Activated T-cell treated with anti-CD3 and anti-CD28 coated beads, Interleukin-2, amount 50 U/mL, for 72 hours (primary cell): ENCODE measurements at regions not wholly inside any gene's neighbourhood (a gene's known extent, or its start where the extent isn't known, plus 50 kb on each side); places are given as distances from the start of the nearest gene placed in this dataset.
"Not testable (repeated sequence)": the region's sequence is repeated elsewhere in the genome, so short reads cannot be mapped to it uniquely, and the experiment has no call there.

Experiments used
- ATAC-seq, 2 donors: fragments of 150-1000 bp; cut with Tn5 transposase; replicated peaks in 1 of 2; 2 replicates each; pipeline ENCODE4 v1.10.0; 2021; ENCODE audit warnings: moderate library complexity in 2 of 2, mild to moderate bottlenecking in 1 of 2
- DNase-seq, 2 donors: peaks; one replicate each; pipeline ENCODE4 v3.0.0; 2021 to 2022; ENCODE audit warnings: mixed read lengths in 1 of 2
- H3K27ac Mint-ChIP-seq: one replicate; pipeline ENCODE4 v1.8.0; 2022; ENCODE audit warnings: mild to moderate bottlenecking, moderate library complexity, mixed read lengths
- H3K27me3 Mint-ChIP-seq: one replicate; pipeline ENCODE4 v1.8.0; 2022; ENCODE audit warnings: low read depth, mixed read lengths
- H3K36me3 Mint-ChIP-seq, 2 donors: one replicate each; pipeline ENCODE4 v1.8.0; 2022; ENCODE audit warnings: mixed read lengths in 2 of 2, mild to moderate bottlenecking in 1 of 2; ENCODE audit not compliant: insufficient read depth in 2 of 2
- H3K4me1 Mint-ChIP-seq: one replicate; pipeline ENCODE4 v1.8.0; 2022; ENCODE audit warnings: low read depth, mixed read lengths
- H3K4me3 Mint-ChIP-seq, 2 donors: one replicate each; pipeline ENCODE4 v1.8.0; 2022; ENCODE audit warnings: mild to moderate bottlenecking in 2 of 2, mixed read lengths in 2 of 2, moderate library complexity in 2 of 2
- H3K9me3 Mint-ChIP-seq, 2 donors: one replicate each; pipeline ENCODE4 v1.8.0; 2022; ENCODE audit warnings: mixed read lengths in 2 of 2

DNA sequence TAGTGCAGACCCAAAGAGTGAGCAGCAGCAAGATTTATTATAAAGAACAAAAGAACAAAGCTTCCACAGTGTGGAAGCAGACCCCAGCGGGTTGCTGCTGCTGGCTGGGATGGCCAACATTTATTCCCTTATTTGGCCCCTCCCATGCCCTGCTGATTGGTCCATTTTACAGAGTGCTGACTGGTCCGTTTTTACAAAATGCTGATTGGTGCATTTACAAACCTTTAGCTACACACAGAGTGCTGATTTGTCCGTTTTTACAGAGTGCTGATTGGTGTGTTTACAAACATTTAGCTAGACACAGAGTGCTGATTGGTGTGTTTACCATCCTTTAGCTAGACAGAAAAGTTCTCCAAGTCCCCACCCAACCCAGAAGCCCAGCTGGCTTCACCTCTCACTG lies 577.0 kb downstream of the DACH1 start:
- not testable (repeated sequence) for H3K36me3 Mint-ChIP-seq, H3K27me3 Mint-ChIP-seq, ATAC-seq, H3K27ac Mint-ChIP-seq, DNase-seq, H3K9me3 Mint-ChIP-seq, H3K4me3 Mint-ChIP-seq
- H3K4me1 Mint-ChIP-seq = peaks cover 15% of the 10 kb centered on the region

DNA sequence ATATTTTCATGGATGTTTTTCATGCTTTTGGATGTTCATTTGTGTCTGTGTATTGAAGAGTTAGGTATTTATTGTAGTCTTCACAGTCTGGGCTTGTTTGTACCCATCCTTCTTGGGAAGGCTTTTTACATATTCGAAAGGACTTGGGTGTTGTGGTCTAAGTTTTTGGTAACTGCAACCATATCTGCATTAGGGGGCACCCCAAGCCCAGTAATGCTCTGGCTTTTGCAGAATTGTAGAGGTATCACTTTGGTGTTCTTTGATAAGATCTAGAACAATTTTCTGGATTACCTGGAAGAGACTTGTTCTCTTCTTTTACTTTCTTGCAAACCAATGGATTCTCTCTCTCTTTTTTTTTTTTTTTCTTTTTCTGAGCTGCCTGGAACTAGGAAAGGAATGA lies 581.3 kb downstream of the DACH1 start:
- H3K9me3 Mint-ChIP-seq = peaks cover 0 to 2% of the 10 kb centered on the region in 2 donors
- H3K27me3 Mint-ChIP-seq = peaks cover 4% of the 10 kb centered on the region
- ATAC-seq = no peak

DNA sequence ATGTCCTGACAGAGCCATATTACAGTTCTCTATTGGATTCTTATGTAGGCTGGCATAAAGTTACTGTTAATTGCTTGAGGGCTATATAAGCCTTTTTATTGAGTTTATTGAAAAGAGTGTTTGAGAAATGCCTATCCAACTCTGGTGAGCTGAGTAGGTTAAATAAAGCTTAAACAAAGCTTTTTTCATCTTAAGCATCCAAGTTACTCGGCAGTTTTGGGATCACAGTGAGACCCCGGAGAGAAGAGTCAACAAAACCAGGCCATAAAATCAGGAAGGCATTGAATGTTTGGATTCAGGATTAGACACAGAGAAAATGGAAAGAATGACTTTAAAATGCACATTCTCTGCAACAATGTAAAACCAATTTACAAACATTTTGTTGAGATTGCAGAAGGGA lies 588.5 kb downstream of the DACH1 start:
- Mint-ChIP-seq H3K4me3 (no peak overlapping the region), H3K36me3 (no peaks in the 10 kb centered on the region), H3K27ac (no peak overlapping the region), H3K9me3 (no peaks in the 10 kb centered on the region), H3K27me3 (no peaks in the 10 kb centered on the region), H3K4me1 (no peaks in the 10 kb centered on the region)
- no peak for DNase-seq
- ATAC-seq = no peak

More for the DNA sequence above, 581.3 kb downstream of the DACH1 start:
- Mint-ChIP-seq H3K4me3 (no peak overlapping the region), H3K27ac (no peak overlapping the region), H3K36me3 (peaks cover 0 to 3% of the 10 kb centered on the region in 2 donors), H3K4me1 (peaks cover 2% of the 10 kb centered on the region)
- peak in 1 of 2 donors; percentile 2 for DNase-seq

DNA sequence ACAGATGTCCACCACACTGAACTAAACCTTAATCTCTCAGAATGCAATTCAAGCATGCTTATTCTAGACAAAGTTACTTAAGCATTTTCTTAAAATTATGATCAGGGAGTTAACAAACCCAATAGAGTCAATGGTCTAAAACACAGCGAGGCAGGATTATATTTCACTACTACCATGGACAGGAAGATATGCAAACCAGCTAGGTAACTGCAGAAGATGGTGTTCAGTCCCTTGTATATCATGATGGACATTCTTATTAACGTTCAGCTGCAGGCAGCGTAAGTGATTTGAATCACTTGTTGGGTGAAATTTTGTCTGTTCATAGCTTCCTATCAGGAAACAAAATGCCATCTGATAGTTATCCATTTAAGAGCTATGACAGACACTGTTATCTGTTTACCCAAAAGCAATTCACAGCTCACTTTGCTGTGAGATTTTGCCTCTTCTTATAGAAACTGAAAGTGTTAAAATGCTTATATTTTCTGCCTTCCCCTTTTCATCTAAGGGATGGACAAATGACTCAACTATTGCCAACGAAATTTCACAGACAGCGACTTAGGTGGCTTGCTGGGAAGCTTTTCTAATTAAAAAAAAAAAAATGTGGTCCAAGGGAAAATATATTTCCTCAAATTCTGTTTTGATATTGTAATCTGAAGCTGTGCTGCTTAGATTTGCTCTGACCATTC lies 591.9 kb downstream of the DACH1 start:
- Mint-ChIP-seq H3K9me3 (no peaks in the 10 kb centered on the region), H3K36me3 (no peaks in the 10 kb centered on the region), H3K4me3 (no peak overlapping the region), H3K4me1 (no peaks in the 10 kb centered on the region), H3K27me3 (peaks cover under 1% of the 10 kb centered on the region), H3K27ac (no peak overlapping the region)
- DNase-seq (no peak), ATAC-seq (no peak)

DNA sequence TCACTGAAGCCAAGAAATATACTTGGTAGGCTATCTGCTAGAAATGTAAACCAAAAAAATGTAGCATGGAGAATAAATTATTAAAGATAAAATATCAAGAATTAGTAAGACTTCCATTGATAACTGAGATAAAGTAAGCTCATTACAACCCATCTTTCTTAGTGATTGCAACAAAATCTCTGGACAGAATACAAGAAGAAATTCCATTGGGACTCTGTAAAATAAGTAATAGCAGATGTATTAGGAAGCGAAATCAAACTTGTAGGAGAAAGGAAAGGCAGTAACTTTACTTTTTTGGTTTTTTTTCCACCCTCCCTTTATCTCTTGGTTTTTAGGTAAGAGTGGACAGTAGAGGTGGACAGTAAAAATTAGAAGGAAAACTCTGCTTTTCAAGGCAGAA lies 605.7 kb downstream of the DACH1 start:
- H3K36me3 Mint-ChIP-seq = no peaks in the 10 kb centered on the region
- H3K27me3 Mint-ChIP-seq = no peaks in the 10 kb centered on the region
- H3K4me1 Mint-ChIP-seq = no peaks in the 10 kb centered on the region
- no peaks in the 10 kb centered on the region for H3K9me3 Mint-ChIP-seq
- no peak for DNase-seq
- no peak for ATAC-seq
- no peak overlapping the region for H3K4me3 Mint-ChIP-seq
- H3K27ac Mint-ChIP-seq = no peak overlapping the region

DNA sequence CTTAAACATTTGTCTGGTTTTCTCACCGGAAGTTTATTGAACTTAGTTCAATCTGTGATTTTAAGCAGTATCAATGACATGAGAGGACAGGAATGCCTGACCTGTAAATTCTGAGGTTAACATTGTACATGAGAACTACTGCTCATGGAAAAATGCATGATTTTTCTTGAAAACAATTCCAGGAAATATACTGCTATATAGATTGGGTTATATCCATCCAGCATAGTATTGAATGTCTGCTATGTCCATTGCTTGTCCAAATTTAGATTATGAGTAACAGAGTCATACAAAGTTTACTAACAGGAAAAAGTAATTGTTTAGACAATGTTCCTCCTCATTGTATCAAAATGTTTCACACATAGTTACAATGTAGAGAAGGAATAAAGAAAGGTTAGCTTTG lies 606.8 kb downstream of the DACH1 start:
- no peak overlapping the region for H3K4me3 Mint-ChIP-seq
- H3K36me3 Mint-ChIP-seq = no peaks in the 10 kb centered on the region
- H3K27ac Mint-ChIP-seq = no peak overlapping the region

DNA sequence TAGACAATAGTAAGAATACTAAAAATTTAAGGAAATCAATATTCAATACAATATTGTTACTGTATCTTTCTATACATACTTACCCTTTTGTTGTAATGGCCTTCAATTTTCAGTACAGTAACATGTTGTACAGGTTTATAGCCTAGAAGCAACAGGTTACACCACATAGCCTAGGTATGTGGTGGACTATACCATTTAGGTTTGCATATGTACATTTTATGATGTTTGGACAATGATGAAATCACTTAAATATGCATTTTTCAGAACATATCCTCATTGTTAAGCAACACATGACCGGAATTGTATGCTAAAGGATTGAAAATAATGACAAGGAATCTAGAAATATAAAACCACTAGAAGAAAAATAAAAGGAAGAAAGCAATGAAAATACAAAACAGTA lies 611.4 kb downstream of the DACH1 start:
- Mint-ChIP-seq H3K27ac (no peak overlapping the region), H3K27me3 (no peaks in the 10 kb centered on the region)

More for the DNA sequence above, 606.8 kb downstream of the DACH1 start:
- ATAC-seq = no peak
- H3K9me3 Mint-ChIP-seq = no peaks in the 10 kb centered on the region
- no peak for DNase-seq
- H3K27me3 Mint-ChIP-seq = no peaks in the 10 kb centered on the region
- no peaks in the 10 kb centered on the region for H3K4me1 Mint-ChIP-seq

DNA sequence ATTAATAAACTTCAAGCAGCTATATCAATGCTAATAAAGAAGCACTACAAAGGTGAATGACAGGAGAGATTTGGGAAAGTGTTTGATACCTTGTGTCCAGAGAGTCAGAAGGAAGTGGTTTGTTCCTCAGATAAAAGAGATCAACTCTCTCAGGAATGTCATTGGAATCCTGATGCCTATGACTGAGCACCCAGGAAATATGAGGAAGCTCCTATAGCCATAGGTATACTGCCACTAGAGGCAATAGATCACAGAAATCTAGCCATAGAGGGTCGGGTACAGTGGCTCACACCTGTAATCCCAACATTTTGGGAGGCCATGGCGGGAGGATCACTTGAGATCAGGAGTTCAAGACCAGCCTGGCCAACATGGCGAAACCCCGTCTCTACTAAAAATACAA lies 612.6 kb downstream of the DACH1 start:
- no peak for ATAC-seq
- no peaks in the 10 kb centered on the region for H3K9me3 Mint-ChIP-seq

More for the DNA sequence above, 611.4 kb downstream of the DACH1 start:
- no peaks in the 10 kb centered on the region for H3K4me1 Mint-ChIP-seq
- H3K4me3 Mint-ChIP-seq = no peak overlapping the region
- no peaks in the 10 kb centered on the region for H3K9me3 Mint-ChIP-seq
- H3K36me3 Mint-ChIP-seq = no peaks in the 10 kb centered on the region
- DNase-seq (no peak), ATAC-seq (no peak)

DNA sequence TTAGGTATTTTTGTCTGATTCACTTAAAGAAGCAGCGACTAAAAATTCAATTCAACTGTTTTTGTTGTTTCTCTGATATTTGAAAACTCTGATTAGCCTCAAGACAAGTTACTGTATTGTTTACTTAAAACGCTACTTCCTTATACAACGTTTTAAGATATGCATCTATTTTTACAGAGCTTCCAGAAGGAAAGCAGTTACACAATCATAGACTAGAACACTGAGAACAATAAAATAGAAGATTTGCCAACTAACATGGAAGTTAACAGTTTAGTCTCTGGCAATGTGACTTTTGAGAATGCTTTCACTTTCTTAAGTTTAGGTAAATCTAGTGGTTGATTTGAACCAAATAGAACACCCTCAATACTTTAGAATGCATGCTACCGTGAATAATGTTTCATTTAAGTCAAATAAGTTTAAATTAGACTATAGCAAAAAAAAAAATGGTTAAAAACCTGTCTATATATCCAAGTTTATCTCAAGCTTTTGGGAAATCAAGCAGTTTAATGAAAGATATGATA lies 614.8 kb downstream of the DACH1 start:
- Mint-ChIP-seq H3K27me3 (no peaks in the 10 kb centered on the region), H3K27ac (no peak overlapping the region), H3K4me1 (no peaks in the 10 kb centered on the region), H3K9me3 (no peaks in the 10 kb centered on the region), H3K36me3 (no peaks in the 10 kb centered on the region), H3K4me3 (no peak overlapping the region)
- ATAC-seq (no peak), DNase-seq (no peak)

More for the DNA sequence above, 612.6 kb downstream of the DACH1 start:
- no peak overlapping the region for H3K27ac Mint-ChIP-seq
- H3K4me1 Mint-ChIP-seq = no peaks in the 10 kb centered on the region
- no peak overlapping the region for H3K4me3 Mint-ChIP-seq
- no peaks in the 10 kb centered on the region for H3K36me3 Mint-ChIP-seq
- no peak for DNase-seq
- no peaks in the 10 kb centered on the region for H3K27me3 Mint-ChIP-seq

DNA sequence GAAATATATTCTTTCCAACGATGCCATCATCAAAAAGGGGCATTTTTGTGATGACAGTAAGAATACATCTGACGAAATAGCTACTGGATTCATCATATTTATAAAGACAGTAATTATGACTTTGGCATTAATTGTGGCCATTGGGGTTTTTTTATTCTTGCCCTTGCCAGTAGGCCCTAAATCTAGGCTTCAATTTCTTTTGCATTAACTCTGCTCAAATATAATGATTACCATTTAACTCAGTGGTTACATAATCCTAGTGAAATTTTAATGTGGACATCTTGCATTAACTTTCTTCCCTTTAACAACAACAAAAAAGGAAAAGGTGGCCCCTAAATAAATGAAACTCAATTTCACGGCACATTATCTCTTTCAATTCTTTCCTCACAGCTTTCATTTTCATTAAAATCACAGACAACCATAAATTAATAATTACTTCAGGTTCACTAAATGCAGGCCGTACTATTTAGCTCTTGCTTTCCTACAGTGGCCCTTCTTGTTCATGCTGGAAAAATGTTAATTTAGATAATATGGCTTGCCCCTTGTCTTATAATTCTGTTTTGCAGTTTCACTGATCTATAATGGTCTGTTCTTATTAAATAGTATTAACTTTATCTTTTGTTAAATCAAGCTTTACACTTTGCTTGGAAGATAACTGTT lies 615.6 kb downstream of the DACH1 start:
- Mint-ChIP-seq H3K4me1 (no peaks in the 10 kb centered on the region), H3K9me3 (no peaks in the 10 kb centered on the region), H3K4me3 (no peak overlapping the region), H3K36me3 (no peaks in the 10 kb centered on the region), H3K27ac (no peak overlapping the region), H3K27me3 (no peaks in the 10 kb centered on the region)
- no peak for DNase-seq
- ATAC-seq = no peak

DNA sequence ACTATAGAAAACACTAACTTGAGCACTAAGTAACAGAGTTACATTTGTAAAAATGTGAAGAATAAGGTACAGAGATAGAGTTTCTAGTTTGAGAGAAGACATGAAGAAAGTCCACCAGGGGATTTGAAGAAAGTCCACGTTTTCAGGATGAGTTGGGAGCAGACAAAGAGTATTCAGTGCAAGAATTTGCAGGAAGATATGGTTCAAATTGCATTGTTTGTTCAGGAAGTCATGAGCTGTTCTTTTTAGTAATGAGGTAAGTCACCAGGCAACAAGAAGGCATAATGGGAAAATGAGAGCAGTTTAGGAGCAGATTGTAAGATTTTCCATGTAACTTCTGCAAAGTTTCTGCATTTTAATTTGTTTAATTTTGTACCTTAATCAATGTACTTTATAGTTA lies 618.0 kb downstream of the DACH1 start:
- no peak for DNase-seq
- H3K27ac Mint-ChIP-seq = no peak overlapping the region
- no peaks in the 10 kb centered on the region for H3K4me1 Mint-ChIP-seq
- ATAC-seq = no peak
- H3K27me3 Mint-ChIP-seq = no peaks in the 10 kb centered on the region
- H3K36me3 Mint-ChIP-seq = no peaks in the 10 kb centered on the region
- no peaks in the 10 kb centered on the region for H3K9me3 Mint-ChIP-seq
- H3K4me3 Mint-ChIP-seq = no peak overlapping the region

DNA sequence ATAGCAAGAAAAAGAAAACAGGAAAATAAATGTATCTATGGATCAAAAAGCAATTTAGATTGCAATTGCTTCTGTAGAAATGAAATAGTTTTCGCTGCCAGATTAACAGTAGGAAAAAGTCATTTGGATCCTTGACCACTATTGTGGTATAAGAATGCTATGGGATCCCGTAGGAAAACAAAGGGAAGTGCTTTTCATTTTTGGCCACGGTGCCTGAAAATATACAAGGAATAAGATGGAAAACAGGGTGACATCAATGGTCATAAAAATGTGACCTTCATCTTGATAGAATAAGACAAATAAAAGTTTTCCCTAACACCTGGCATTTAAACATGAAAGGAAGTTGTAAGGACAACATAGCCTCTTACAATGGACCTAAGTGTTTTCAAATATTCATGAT lies 622.8 kb downstream of the DACH1 start:
- Mint-ChIP-seq H3K4me1 (no peaks in the 10 kb centered on the region), H3K9me3 (no peaks in the 10 kb centered on the region)
- no peak for ATAC-seq

DNA sequence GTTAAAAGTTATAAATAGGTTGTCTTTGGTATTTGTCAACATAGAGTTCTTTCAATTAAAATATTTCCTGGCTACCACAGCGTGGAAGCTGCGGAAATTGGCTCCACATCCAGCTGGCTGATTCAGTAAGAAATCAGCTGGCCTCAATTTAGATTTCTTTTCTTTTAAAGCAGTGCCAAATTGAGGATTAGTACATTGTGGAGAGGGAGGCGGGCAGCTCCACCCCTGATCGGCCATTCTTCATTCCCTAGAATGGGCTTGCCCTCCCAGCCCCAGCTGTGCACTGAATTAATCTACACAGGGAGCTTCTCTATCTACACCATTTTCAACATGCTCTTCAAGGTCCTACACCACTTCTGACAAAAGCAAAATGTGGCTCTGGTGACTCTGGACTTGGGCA lies 624.8 kb downstream of the DACH1 start:
- Mint-ChIP-seq H3K27ac (no peak overlapping the region), H3K9me3 (no peaks in the 10 kb centered on the region), H3K4me1 (no peaks in the 10 kb centered on the region), H3K27me3 (no peaks in the 10 kb centered on the region), H3K36me3 (no peaks in the 10 kb centered on the region), H3K4me3 (no peak overlapping the region)
- ATAC-seq = no peak
- no peak for DNase-seq

More for the DNA sequence above, 622.8 kb downstream of the DACH1 start:
- H3K27ac Mint-ChIP-seq = no peak overlapping the region
- no peaks in the 10 kb centered on the region for H3K36me3 Mint-ChIP-seq
- DNase-seq = no peak
- H3K27me3 Mint-ChIP-seq = no peaks in the 10 kb centered on the region
- no peak overlapping the region for H3K4me3 Mint-ChIP-seq

DNA sequence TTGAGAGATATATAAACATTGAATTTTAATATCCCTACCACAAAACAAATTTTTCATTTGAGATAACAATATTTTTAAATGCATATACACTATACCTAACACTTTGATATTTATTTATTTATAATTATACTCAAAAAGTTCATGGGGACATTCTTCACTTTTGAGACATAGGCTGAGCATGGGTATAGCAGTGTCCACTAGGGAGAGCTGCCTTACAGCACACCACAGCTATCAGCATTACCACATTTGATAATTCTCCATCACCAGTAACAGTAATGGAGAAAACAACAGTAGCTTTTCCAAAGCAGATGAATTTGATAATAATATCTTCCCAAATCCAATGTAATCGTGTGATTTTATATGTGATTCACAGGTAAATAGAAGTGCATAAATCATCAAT lies 626.1 kb downstream of the DACH1 start:
- DNase-seq (no peak), ATAC-seq (no peak)
- Mint-ChIP-seq H3K36me3 (no peaks in the 10 kb centered on the region), H3K27ac (no peak overlapping the region), H3K27me3 (no peaks in the 10 kb centered on the region), H3K4me3 (no peak overlapping the region), H3K9me3 (no peaks in the 10 kb centered on the region), H3K4me1 (no peaks in the 10 kb centered on the region)
